Left ventricle myocardium superior (tissue), 1 donor: ENCODE measurements at regions not wholly inside any gene's neighbourhood (a gene's known extent, or its start where the extent isn't known, plus 50 kb on each side); places are given as distances from the start of the nearest gene placed in this dataset.

ENCODE experiments used
- ATAC-seq: fragments of 200-7000 bp; cut with Tn5 transposase; one replicate; pipeline ENCODE4 v1.9.1; 2020; ENCODE audit warnings: mild to moderate bottlenecking, moderate library complexity
- DNase-seq: peaks from one replicate; pipeline ENCODE4 v3.0.0-alpha.2; 2020
- intact Hi-C: fragments of 100-400 bp; cut with micrococcal nuclease; formaldehyde crosslinking; loops from one replicate; pipeline ENCODE4 v1.11.0; 2022
- donor health status: DM: no; HTN: yes; CAD: no; lungs with severe emphysema.

- no peak for DNase-seq
- intact Hi-C loops, result no loop called here
- ATAC-seq, result no peak
Measured at GRCh38 chr15:79373113-79373512, 59.0 kb upstream of the MINAR1 start.

- ATAC-seq (no peak), DNase-seq (no peak)
- intact Hi-C loops, result no loop called here
Measured at GRCh38 chr15:79373728-79374127, 58.4 kb upstream of the MINAR1 start.

- DNase-seq (no peak), ATAC-seq (no peak)
- intact Hi-C loops, result no loop called here
Measured at GRCh38 chr15:79376383-79376782, 55.8 kb upstream of the MINAR1 start.

- intact Hi-C loops, result no loop called here
- ATAC-seq (no peak), DNase-seq (no peak)
Measured at GRCh38 chr15:79378394-79379109, 53.6 kb upstream of the MINAR1 start.

GRCh38 chr15:79380755-79381497 is 51.2 kb upstream of the MINAR1 start:
- intact Hi-C loops, result loop anchor here (5.0 kb wide), 1 partner anchor 471 kb away; no protein-coding TSS in a partner anchor
- peak; percentile 84 for ATAC-seq
- DNase-seq, result peak; percentile 85

GRCh38 chr15:79381593-79381992 is 50.5 kb upstream of the MINAR1 start:
- ATAC-seq (no peak), DNase-seq (no peak)
- intact Hi-C loops, result loop anchor here (5.0 kb wide), 1 partner anchor 471 kb away; no protein-coding TSS in a partner anchor
